ENCODE measurements at regions not wholly inside any gene's neighbourhood (a gene's known extent, or its start where the extent isn't known, plus 50 kb on each side); places are given as distances from the start of the nearest gene placed in this dataset.

GRCh38 chr4:11611868-11612267, 183.2 kb upstream of the HS3ST1 start:
- no peak for DNase-seq

GRCh38 chr4:11609751-11610150, 181.1 kb upstream of the HS3ST1 start:
- DNase-seq = no peak

GRCh38 chr4:11608992-11609391, 180.3 kb upstream of the HS3ST1 start:
- no peak for DNase-seq

GRCh38 chr4:11606078-11606477, 177.4 kb upstream of the HS3ST1 start:
- DNase-seq = no peak

GRCh38 chr4:11605597-11605996, 176.9 kb upstream of the HS3ST1 start:
- no peak for DNase-seq

- no peak for DNase-seq
Measured at GRCh38 chr4:11604821-11605220, 176.1 kb upstream of the HS3ST1 start.

- no peak for DNase-seq
Measured at GRCh38 chr4:11603591-11604194, 175.0 kb upstream of the HS3ST1 start.

- no peak for DNase-seq
Measured at GRCh38 chr4:11602606-11603340, 174.1 kb upstream of the HS3ST1 start.

GRCh38 chr4:11599064-11599463, 170.4 kb upstream of the HS3ST1 start:
- no peak for DNase-seq

- no peak for DNase-seq
Measured at GRCh38 chr4:11598591-11598990, 169.9 kb upstream of the HS3ST1 start.

- no peak for DNase-seq
Measured at GRCh38 chr4:11597506-11597905, 168.8 kb upstream of the HS3ST1 start.

- DNase-seq = no peak
Measured at GRCh38 chr4:11596989-11597388, 168.3 kb upstream of the HS3ST1 start.

- no peak for DNase-seq
Measured at GRCh38 chr4:11593576-11594116, 165.0 kb upstream of the HS3ST1 start.

GRCh38 chr4:11592276-11592675, 163.6 kb upstream of the HS3ST1 start:
- DNase-seq = no peak

- no peak for DNase-seq
Measured at GRCh38 chr4:11590132-11590531, 161.4 kb upstream of the HS3ST1 start.

- no peak for DNase-seq
Measured at GRCh38 chr4:11589676-11590075, 161.0 kb upstream of the HS3ST1 start.

- DNase-seq = no peak
Measured at GRCh38 chr4:11587797-11588196, 159.1 kb upstream of the HS3ST1 start.

- no peak for DNase-seq
Measured at GRCh38 chr4:11585506-11585905, 156.8 kb upstream of the HS3ST1 start.

- no peak for DNase-seq
Measured at GRCh38 chr4:11568511-11568910, 139.8 kb upstream of the HS3ST1 start.

- DNase-seq = no peak
Measured at GRCh38 chr4:11566444-11567022, 137.8 kb upstream of the HS3ST1 start.

- DNase-seq = no peak
Measured at GRCh38 chr4:11565899-11566298, 137.2 kb upstream of the HS3ST1 start.

- DNase-seq = no peak
Measured at GRCh38 chr4:11565213-11565612, 136.5 kb upstream of the HS3ST1 start.

GRCh38 chr4:11564021-11564420, 135.3 kb upstream of the HS3ST1 start:
- DNase-seq = no peak

GRCh38 chr4:11549525-11549924, 120.8 kb upstream of the HS3ST1 start:
- no peak for DNase-seq

Data from CD4-positive, alpha-beta T cell treated with Interferon alpha-2 for 1 hour (primary cell).